ENCODE measurements at regions not wholly inside any gene's neighbourhood (a gene's known extent, or its start where the extent isn't known, plus 50 kb on each side); places are given as distances from the start of the nearest gene placed in this dataset.

DNA sequence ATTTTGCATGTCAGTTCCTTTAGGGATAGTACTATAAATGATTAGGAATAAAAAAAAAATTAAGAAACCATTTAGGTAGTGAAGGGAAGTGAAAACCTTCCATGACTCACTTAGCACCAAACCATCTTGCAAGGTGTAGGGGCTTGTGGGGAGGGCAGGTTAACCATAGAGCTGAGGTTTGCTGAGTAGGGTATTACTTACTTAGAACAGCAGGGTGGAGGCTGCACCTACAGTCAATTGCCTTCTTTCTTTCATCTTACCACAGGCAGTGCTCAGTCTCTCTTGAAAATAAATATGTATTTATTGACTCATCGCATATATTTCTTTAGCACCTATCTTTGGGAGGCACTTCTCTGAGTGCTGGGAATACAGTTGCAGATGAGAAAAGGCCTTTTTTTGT is 104.9 kb upstream of the GIMD1 start:
- H3K4me3 ChIP-seq (ENCODE audit: low read length), result no peak overlapping the region
- no peak overlapping the region for H3K4me2 ChIP-seq (ENCODE audit: low read depth, low read length)
- no peaks in the 10 kb centered on the region for H4K20me1 ChIP-seq (ENCODE audit: insufficient read depth, low read length)
- H3K4me1 ChIP-seq (ENCODE audit: low read length), result no peaks in the 10 kb centered on the region
- no peaks in the 10 kb centered on the region for H3K36me3 ChIP-seq (replicated peaks; ENCODE audit: insufficient read depth, low read length)
- no peak for DNase-seq
- H3K27ac ChIP-seq (ENCODE audit: low read length), result no peak overlapping the region
- H2AFZ ChIP-seq (ENCODE audit: low read length), result no peak overlapping the region
- H3K9ac ChIP-seq (ENCODE audit: low read length), result no peak overlapping the region
- H3K9me3 ChIP-seq (replicated peaks; ENCODE audit: insufficient read depth, low read length), result no peaks in the 10 kb centered on the region
- no peaks in the 10 kb centered on the region for H3K79me2 ChIP-seq (ENCODE audit: low read length)
- no peak for TF ChIP-seq EZH2 (optimal IDR thresholded peaks at IDR 0.05; ENCODE audit: low read depth, low read length)
- TF ChIP-seq, protein P1, sequence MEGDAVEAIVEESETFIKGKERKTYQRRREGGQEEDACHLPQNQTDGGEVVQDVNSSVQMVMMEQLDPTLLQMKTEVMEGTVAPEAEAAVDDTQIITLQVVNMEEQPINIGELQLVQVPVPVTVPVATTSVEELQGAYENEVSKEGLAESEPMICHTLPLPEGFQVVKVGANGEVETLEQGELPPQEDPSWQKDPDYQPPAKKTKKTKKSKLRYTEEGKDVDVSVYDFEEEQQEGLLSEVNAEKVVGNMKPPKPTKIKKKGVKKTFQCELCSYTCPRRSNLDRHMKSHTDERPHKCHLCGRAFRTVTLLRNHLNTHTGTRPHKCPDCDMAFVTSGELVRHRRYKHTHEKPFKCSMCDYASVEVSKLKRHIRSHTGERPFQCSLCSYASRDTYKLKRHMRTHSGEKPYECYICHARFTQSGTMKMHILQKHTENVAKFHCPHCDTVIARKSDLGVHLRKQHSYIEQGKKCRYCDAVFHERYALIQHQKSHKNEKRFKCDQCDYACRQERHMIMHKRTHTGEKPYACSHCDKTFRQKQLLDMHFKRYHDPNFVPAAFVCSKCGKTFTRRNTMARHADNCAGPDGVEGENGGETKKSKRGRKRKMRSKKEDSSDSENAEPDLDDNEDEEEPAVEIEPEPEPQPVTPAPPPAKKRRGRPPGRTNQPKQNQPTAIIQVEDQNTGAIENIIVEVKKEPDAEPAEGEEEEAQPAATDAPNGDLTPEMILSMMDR (IDR thresholded peaks at IDR 0.05; ENCODE audit: low read length), result no peak
- no peak for TF ChIP-seq EZH2phosphoT487 (IDR thresholded peaks at IDR 0.05; ENCODE audit: low read length)
- H3K9me2 ChIP-seq (replicated peaks; ENCODE audit: insufficient read depth, low read length), result no peaks in the 10 kb centered on the region
- H3F3A ChIP-seq (ENCODE audit: insufficient read depth, low read length), result no peaks in the 10 kb centered on the region
- H3K27me3 ChIP-seq (replicated peaks; ENCODE audit: insufficient read depth, low read length), result no peaks in the 10 kb centered on the region

DNA sequence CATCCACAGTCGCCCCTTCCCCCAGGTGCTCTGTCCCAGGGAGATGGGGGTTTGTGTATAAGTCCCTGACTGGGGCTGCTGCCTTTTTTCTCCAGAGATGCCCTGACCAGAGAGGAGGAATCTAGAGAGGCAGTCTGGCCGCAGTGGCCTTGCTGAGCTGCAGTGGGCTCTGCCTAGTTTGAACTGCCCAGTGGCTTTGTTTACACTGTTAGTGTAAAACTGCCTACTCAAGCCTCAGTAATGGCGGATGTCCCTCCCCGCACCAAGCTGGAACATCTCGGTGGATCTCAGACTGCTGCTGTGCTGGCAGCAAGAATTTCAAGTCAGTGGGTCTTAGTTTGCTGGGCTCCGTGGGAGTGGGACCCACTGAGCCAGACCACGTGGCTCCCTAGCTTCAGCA is 102.6 kb upstream of the GIMD1 start:
- Histone ChIP-seq H3K79me2 (ENCODE audit: low read length) (no peaks in the 10 kb centered on the region), H3K36me3 (replicated peaks; ENCODE audit: insufficient read depth, low read length) (no peaks in the 10 kb centered on the region), H3K4me3 (ENCODE audit: low read length) (no peak overlapping the region), H3K9me3 (replicated peaks; ENCODE audit: insufficient read depth, low read length) (no peaks in the 10 kb centered on the region), H3F3A (ENCODE audit: insufficient read depth, low read length) (no peaks in the 10 kb centered on the region), H4K20me1 (ENCODE audit: insufficient read depth, low read length) (no peaks in the 10 kb centered on the region), H3K4me1 (ENCODE audit: low read length) (no peaks in the 10 kb centered on the region), H3K27ac (ENCODE audit: low read length) (no peak overlapping the region), H3K4me2 (ENCODE audit: low read depth, low read length) (no peak overlapping the region), H2AFZ (ENCODE audit: low read length) (no peak overlapping the region), H3K27me3 (replicated peaks; ENCODE audit: insufficient read depth, low read length) (no peaks in the 10 kb centered on the region), H3K9ac (ENCODE audit: low read length) (no peak overlapping the region), H3K9me2 (replicated peaks; ENCODE audit: insufficient read depth, low read length) (no peaks in the 10 kb centered on the region)
- TF ChIP-seq, protein P1 (IDR thresholded peaks at IDR 0.05; ENCODE audit: low read length), result no peak
- TF ChIP-seq EZH2 (optimal IDR thresholded peaks at IDR 0.05; ENCODE audit: low read depth, low read length) (no peak), EZH2phosphoT487 (IDR thresholded peaks at IDR 0.05; ENCODE audit: low read length) (no peak)
- DNase-seq, result no peak

DNA sequence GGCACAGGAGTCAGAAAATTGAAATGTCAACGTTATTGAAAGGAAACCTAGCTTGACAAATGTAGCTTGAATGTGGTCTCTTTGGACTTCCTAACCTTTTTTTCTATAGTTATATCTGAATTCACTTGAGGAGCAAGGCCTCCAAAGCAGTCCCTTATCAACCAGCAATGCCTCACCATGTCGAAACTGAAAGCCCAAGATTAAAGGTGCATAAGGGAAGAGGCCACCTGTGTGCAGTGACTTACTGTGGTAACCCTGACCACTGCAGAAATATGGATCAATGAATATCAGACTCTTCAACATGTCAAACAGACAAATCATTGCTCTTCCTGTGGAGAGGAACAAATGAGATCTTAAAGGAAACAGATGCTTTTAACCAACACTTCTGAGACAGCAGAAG is 95.0 kb upstream of the GIMD1 start:
- H3F3A ChIP-seq (ENCODE audit: insufficient read depth, low read length), result no peaks in the 10 kb centered on the region
- peak; percentile 71 for DNase-seq
- TF ChIP-seq EZH2phosphoT487 (IDR thresholded peaks at IDR 0.05; ENCODE audit: low read length) (no peak), EZH2 (optimal IDR thresholded peaks at IDR 0.05; ENCODE audit: low read depth, low read length) (no peak)
- TF ChIP-seq, protein P1 (IDR thresholded peaks at IDR 0.05; ENCODE audit: low read length), result no peak
- no peak overlapping the region for H3K9ac ChIP-seq (ENCODE audit: low read length)
- peaks cover 13% of the 10 kb centered on the region for H3K4me1 ChIP-seq (ENCODE audit: low read length)
- H3K4me2 ChIP-seq (ENCODE audit: low read depth, low read length), result peak overlapping the region; percentile 10; the same call in 1 of the 2 replicates
- H3K27ac ChIP-seq (ENCODE audit: low read length), result no peak overlapping the region
- H3K79me2 ChIP-seq (ENCODE audit: low read length), result no peaks in the 10 kb centered on the region
- H3K27me3 ChIP-seq (replicated peaks; ENCODE audit: insufficient read depth, low read length), result no peaks in the 10 kb centered on the region
- H2AFZ ChIP-seq (ENCODE audit: low read length), result no peak overlapping the region; the same call in 1 of the 2 replicates
- no peak overlapping the region for H3K4me3 ChIP-seq (ENCODE audit: low read length)
- H3K36me3 ChIP-seq (replicated peaks; ENCODE audit: insufficient read depth, low read length), result no peaks in the 10 kb centered on the region
- H3K9me2 ChIP-seq (replicated peaks; ENCODE audit: insufficient read depth, low read length), result no peaks in the 10 kb centered on the region
- no peaks in the 10 kb centered on the region for H3K9me3 ChIP-seq (replicated peaks; ENCODE audit: insufficient read depth, low read length)
- no peaks in the 10 kb centered on the region for H4K20me1 ChIP-seq (ENCODE audit: insufficient read depth, low read length)

Measured in MM.1S (cell line).